ENCODE measurements at regions not wholly inside any gene's neighbourhood (a gene's known extent, or its start where the extent isn't known, plus 50 kb on each side); places are given as distances from the start of the nearest gene placed in this dataset.

GRCh38 chr22:19574247-19574646 lies 50.0 kb upstream of the CLDN5 start:
- no peaks in the 10 kb centered on the region for H3K9me3 ChIP-seq
- TF ChIP-seq CTCF (IDR thresholded peaks at IDR 0.05): no peak
- TF ChIP-seq POLR2A (IDR thresholded peaks at IDR 0.05): no peak
- no peak overlapping the region for H3K27ac ChIP-seq
- no peak overlapping the region for H3K4me3 ChIP-seq
- peaks cover 0 to under 1% (median 0%) of the 10 kb centered on the region in 4 donors for H3K4me1 ChIP-seq
- no peaks in the 10 kb centered on the region for H3K36me3 ChIP-seq
- no peaks in the 10 kb centered on the region for H3K27me3 ChIP-seq
- no peak for DNase-seq

DNA sequence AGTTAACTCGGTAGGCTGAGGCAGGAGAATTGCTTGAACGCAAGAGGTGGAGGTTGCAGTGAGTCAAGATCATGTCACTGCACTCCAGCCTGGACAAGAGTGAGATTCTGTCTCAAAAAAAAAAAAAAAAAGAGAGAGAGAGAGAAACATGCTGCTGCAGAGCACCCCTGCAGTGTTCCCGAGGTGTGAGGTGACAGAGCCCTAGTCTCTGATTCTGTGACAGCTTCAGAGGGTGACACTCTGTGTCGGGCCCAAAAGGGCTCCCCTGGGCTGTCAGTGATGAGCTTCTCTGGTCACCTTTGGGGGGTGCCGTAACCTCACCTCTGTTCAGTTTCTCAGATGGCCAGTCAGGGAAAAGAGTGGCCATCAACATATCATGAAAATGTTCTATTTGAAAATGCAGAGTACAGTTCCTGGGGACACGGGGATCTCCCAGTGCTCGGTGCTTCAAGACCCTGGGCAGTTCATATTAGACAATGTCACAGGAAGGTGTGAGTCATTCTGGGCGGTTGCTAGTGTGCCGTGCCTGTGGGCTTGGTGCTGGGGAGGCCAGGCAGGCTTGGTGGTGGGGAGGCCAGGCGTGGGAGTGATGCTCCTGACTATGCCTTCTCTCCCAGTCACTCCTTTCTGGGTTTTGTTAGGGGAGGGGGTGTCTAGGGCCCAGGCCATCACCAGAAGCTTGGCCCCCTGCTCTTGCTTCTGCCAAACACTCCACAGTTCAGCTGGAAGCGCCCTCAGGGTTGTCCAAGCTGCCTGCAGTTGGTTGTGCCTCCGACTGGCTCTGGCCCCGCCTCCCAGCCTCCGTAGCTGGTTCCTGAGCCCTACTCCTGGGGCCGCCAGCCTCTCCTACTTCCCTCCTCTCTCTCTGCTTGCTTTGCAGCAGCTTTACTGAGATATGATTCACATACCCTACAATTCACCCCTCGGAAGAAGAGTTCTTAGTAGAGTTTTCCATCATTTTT lies 52.5 kb upstream of the CLDN5 start:
- no peak for TF ChIP-seq CTCF (IDR thresholded peaks at IDR 0.05)
- no peak for TF ChIP-seq POLR2A (IDR thresholded peaks at IDR 0.05)
- no peak for DNase-seq
- peaks cover 0 to 3% (median 0%) of the 10 kb centered on the region in 4 donors for H3K4me1 ChIP-seq
- no peak overlapping the region for H3K27ac ChIP-seq
- H3K4me3 ChIP-seq: no peak overlapping the region
- H3K27me3 ChIP-seq: no peaks in the 10 kb centered on the region
- H3K9me3 ChIP-seq: no peaks in the 10 kb centered on the region
- H3K36me3 ChIP-seq: no peaks in the 10 kb centered on the region

DNA sequence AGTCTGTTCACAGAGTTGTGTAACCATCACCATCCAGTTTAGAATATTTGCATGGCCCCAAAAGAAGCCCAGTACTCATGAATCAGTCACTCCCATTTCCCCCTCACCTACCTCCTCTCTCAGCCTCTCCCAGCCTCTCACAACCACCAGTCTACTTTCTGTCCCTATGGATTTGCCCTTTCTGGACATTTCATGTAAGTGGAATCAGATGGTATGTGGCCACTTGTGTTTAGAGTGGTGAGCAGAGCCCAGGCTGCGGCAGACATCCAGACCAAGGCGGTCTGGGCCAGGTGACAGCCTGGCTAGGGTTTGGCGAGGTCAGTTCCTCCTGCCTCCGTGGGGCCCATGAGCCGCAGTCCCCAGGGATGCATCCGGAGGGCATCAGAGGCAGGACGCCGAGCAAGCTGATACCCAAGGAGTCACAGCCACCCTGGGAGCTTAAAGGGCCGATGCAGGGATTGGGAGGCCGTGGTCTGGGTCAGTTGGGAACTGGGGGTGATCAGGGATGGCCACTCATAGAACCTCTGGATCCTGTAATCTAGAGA lies 53.3 kb upstream of the CLDN5 start:
- Histone ChIP-seq H3K36me3 (no peaks in the 10 kb centered on the region), H3K9me3 (no peaks in the 10 kb centered on the region), H3K4me1 (peaks cover 0 to 3% (median 0%) of the 10 kb centered on the region in 4 donors), H3K27ac (no peak overlapping the region), H3K27me3 (no peaks in the 10 kb centered on the region), H3K4me3 (no peak overlapping the region)
- TF ChIP-seq CTCF (IDR thresholded peaks at IDR 0.05): no peak
- no peak for TF ChIP-seq POLR2A (IDR thresholded peaks at IDR 0.05)
- DNase-seq: no peak

DNA sequence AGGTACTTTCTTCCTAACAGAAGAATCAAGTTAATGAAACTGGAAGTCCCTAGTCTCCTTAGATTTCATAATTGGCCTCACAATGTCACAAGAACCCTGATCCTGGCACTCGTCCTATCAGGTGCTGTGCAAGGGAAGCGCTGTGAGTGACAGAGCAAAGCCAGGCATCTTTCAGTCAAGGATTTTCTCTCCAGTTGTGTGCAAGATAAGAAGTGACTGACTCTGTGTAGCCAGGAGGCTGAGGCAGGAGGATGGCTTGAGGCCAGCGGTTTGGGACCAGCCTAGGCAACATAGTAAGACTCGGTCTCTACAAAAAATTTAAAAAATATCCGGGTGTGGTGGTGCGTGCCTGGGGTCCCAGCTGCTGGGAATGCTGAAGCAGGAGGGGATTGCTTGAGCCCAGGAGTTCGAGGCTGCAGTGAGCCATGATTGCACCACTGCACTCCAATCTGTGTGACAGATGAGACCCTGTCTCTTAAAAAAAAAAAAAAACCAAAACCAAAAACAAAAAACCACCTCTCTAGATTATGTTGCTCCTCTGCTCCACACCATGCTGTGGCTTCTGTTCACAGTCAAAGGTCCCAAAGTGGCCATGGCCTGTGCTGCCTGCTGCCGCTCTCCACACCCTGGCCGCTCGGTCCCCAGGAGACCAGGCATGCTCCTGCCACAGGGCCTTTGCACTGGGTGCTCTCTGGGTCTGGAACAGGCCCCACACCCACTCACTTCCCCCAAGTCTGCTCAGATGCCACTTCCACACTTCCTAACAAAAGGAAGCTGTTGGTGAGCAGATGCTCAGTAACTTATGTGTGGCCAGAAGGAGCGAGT lies 54.2 kb upstream of the CLDN5 start:
- no peak overlapping the region for H3K27ac ChIP-seq
- TF ChIP-seq CTCF (IDR thresholded peaks at IDR 0.05): no peak
- no peak for TF ChIP-seq POLR2A (IDR thresholded peaks at IDR 0.05)
- no peaks in the 10 kb centered on the region for H3K9me3 ChIP-seq
- H3K4me1 ChIP-seq: peaks cover 0 to 3% (median 0%) of the 10 kb centered on the region in 4 donors
- DNase-seq: no peak
- H3K27me3 ChIP-seq: no peaks in the 10 kb centered on the region
- H3K4me3 ChIP-seq: no peak overlapping the region
- no peaks in the 10 kb centered on the region for H3K36me3 ChIP-seq

GRCh38 chr22:19579115-19579811 lies 55.1 kb upstream of the CLDN5 start:
- no peak overlapping the region for H3K4me3 ChIP-seq
- no peaks in the 10 kb centered on the region for H3K36me3 ChIP-seq
- DNase-seq: no peak
- H3K27me3 ChIP-seq: no peaks in the 10 kb centered on the region
- peaks cover 0 to 3% (median 0%) of the 10 kb centered on the region in 4 donors for H3K4me1 ChIP-seq
- no peak overlapping the region for H3K27ac ChIP-seq
- H3K9me3 ChIP-seq: no peaks in the 10 kb centered on the region
- no peak for TF ChIP-seq POLR2A (IDR thresholded peaks at IDR 0.05)
- TF ChIP-seq CTCF (IDR thresholded peaks at IDR 0.05): no peak

Measured in Peyer's patch (tissue), 4 donors.